CD14-positive monocyte (primary cell): ENCODE measurements at regions not wholly inside any gene's neighbourhood (a gene's known extent, or its start where the extent isn't known, plus 50 kb on each side); places are given as distances from the start of the nearest gene placed in this dataset.

Experiments used
- DNase-seq, 3 donors: peaks; one replicate each; pipeline ENCODE4 v3.0.0-alpha.2; 2011 to 2022
- H2AFZ ChIP-seq: 2 replicates; pipeline ENCODE4 v1.6.0; 2012; ENCODE audit warnings: mild to moderate bottlenecking, low read depth, low read length, inconsistent platforms; ENCODE audit not compliant: insufficient read depth, poor library complexity, severe bottlenecking
- H3K27ac ChIP-seq, 2 donors: 1 replicate in 1 of 2; 2 replicates in 1 of 2; pipeline ENCODE4 v1.5.1; 2012 to 2013; ENCODE audit warnings: low read length in 2 of 2, control low read depth in 1 of 2, inconsistent platforms in 1 of 2, low read depth in 1 of 2, mild to moderate bottlenecking in 1 of 2
- H3K27me3 ChIP-seq, 2 donors: one replicate each; pipeline versions ENCODE4 v1.6.0 to v1.6.1; 2011 to 2013; ENCODE audit warnings: low read length in 2 of 2; ENCODE audit not compliant: control insufficient read depth in 2 of 2, insufficient read depth in 2 of 2
- H3K36me3 ChIP-seq, 2 donors: replicated peaks in 1 of 2; 1 replicate in 1 of 2; 2 replicates in 1 of 2; pipeline versions ENCODE4 v1.5.1 to v1.6.1; 2012 to 2013; ENCODE audit warnings: low read length in 2 of 2, control low read depth in 1 of 2, inconsistent platforms in 1 of 2, mild to moderate bottlenecking in 1 of 2; ENCODE audit not compliant: insufficient read depth in 2 of 2, control insufficient read depth in 1 of 2
- H3K4me1 ChIP-seq, 2 donors: 1 replicate in 1 of 2; 2 replicates in 1 of 2; pipeline versions ENCODE4 v1.5.1 to v1.6.1; 2012 to 2013; ENCODE audit warnings: low read length in 2 of 2, control low read depth in 1 of 2, inconsistent platforms in 1 of 2, mild to moderate bottlenecking in 1 of 2, moderate library complexity in 1 of 2; ENCODE audit not compliant: insufficient read depth in 2 of 2, control insufficient read depth in 1 of 2
- H3K4me2 ChIP-seq: replicated peaks from 2 replicates; pipeline ENCODE3; 2012; ENCODE audit warnings: low read length, moderate library complexity, mild to moderate bottlenecking; ENCODE audit not compliant: poor library complexity, severe bottlenecking; ENCODE audit errors: extremely low read depth
- H3K4me3 ChIP-seq, 3 experiments: fragments of 200-600 bp in 1 of 3; sonication (generic) in 1 of 3; replicated peaks in 1 of 3; 1 replicate in 2 of 3; 2 replicates in 1 of 3; pipeline ENCODE4 v1.5.1; 2011 to 2013; ENCODE audit warnings: low read length in 3 of 3, mild to moderate bottlenecking in 3 of 3, control low read depth in 2 of 3, low read depth in 2 of 3, inconsistent platforms in 1 of 3, moderate library complexity in 1 of 3
- H3K79me2 ChIP-seq: 2 replicates; pipeline ENCODE4 v1.6.0; 2012; ENCODE audit warnings: mild to moderate bottlenecking, control low read depth, inconsistent platforms, low read length, moderate library complexity; ENCODE audit not compliant: insufficient read depth
- H3K9ac ChIP-seq: 2 replicates; pipeline ENCODE4 v1.6.0; 2017; ENCODE audit warnings: low read length, mild to moderate bottlenecking; ENCODE audit not compliant: insufficient read depth, poor library complexity, severe bottlenecking
- H3K9me3 ChIP-seq, 2 donors: replicated peaks in 1 of 2; 1 replicate in 1 of 2; 2 replicates in 1 of 2; pipeline versions ENCODE4 v1.5.1 to v1.6.1; 2012 to 2013; ENCODE audit warnings: low read length in 2 of 2, control low read depth in 1 of 2; ENCODE audit not compliant: control insufficient read depth in 1 of 2, insufficient read depth in 1 of 2
- H4K20me1 ChIP-seq: 2 replicates; pipeline ENCODE4 v1.6.0; 2012; ENCODE audit warnings: mild to moderate bottlenecking, low read length, control low read depth, moderate library complexity; ENCODE audit not compliant: insufficient read depth
- H3K27ac Mint-ChIP-seq, 7 donors: one replicate each; pipeline ENCODE4 v1.8.0; 2020; ENCODE audit warnings: mild to moderate bottlenecking in 7 of 7, mixed read lengths in 7 of 7, moderate library complexity in 6 of 7, inconsistent platforms in 2 of 7
- H3K27me3 Mint-ChIP-seq, 3 donors: one replicate each; pipeline ENCODE4 v1.8.0; 2021 to 2022; ENCODE audit warnings: low read depth in 3 of 3, mild to moderate bottlenecking in 3 of 3, mixed read lengths in 3 of 3, moderate library complexity in 3 of 3, inconsistent platforms in 1 of 3
- H3K36me3 Mint-ChIP-seq, 2 donors: one replicate each; pipeline ENCODE4 v1.8.0; 2020; ENCODE audit warnings: mixed read lengths in 2 of 2, inconsistent platforms in 1 of 2, mild to moderate bottlenecking in 1 of 2
- H3K4me1 Mint-ChIP-seq: one replicate; pipeline ENCODE4 v1.8.0; 2020; ENCODE audit warnings: mild to moderate bottlenecking, mixed read lengths
- H3K4me3 Mint-ChIP-seq, 2 donors: one replicate each; pipeline ENCODE4 v1.8.0; 2020; ENCODE audit warnings: mild to moderate bottlenecking in 2 of 2, mixed read lengths in 2 of 2, moderate library complexity in 1 of 2
- H3K9me3 Mint-ChIP-seq, 7 donors: one replicate each; pipeline ENCODE4 v1.8.0; 2020 to 2022; ENCODE audit warnings: mixed read lengths in 7 of 7, mild to moderate bottlenecking in 6 of 7, moderate library complexity in 6 of 7, inconsistent platforms in 2 of 7
- CTCF ChIP-seq: fragments of 200-600 bp; IDR thresholded peaks from one replicate; pipeline ENCODE4 v1.8.0; 2022; ENCODE audit warnings: antibody characterized with exemption, mild to moderate bottlenecking
- WGBS: methylation state at CpG from one replicate; pipeline ENCODE4 v1.1.5; 2013; ENCODE audit warnings: missing lambda C conversion rate; ENCODE audit not compliant: insufficient coverage; 5-methylcytosine and 5-hydroxymethylcytosine counted together
- intact Hi-C, 2 donors: fragments of 100-400 bp; cut with micrococcal nuclease; formaldehyde crosslinking; loops; one replicate each; pipeline versions ENCODE4 v1.15.0 to v1.15.1; 2023

- H3K27me3 ChIP-seq, result no peaks in the 10 kb centered on the region
- H3K4me1 ChIP-seq, result no peaks in the 10 kb centered on the region
- no peaks in the 10 kb centered on the region for H4K20me1 ChIP-seq
- no peaks in the 10 kb centered on the region for H3K36me3 ChIP-seq
- no peak overlapping the region for H3K9ac ChIP-seq
- Mint-ChIP-seq H3K27me3 (no peaks in the 10 kb centered on the region), H3K9me3 (no peaks in the 10 kb centered on the region), H3K36me3 (no peaks in the 10 kb centered on the region), H3K4me3 (no peak overlapping the region), H3K27ac (no peak overlapping the region), H3K4me1 (no peaks in the 10 kb centered on the region)
- no peaks in the 10 kb centered on the region for H3K79me2 ChIP-seq
- DNase-seq, result no peak
- H3K4me3 ChIP-seq, result no peak overlapping the region
- no peak overlapping the region for H3K4me2 ChIP-seq
- no peak overlapping the region for H2AFZ ChIP-seq
- intact Hi-C loops, result no loop called here
- no peaks in the 10 kb centered on the region for H3K9me3 ChIP-seq
- no peak overlapping the region for H3K27ac ChIP-seq
- no peak for TF ChIP-seq CTCF
These were observed 203.9 kb downstream of the MDFIC start for GRCh38 chr7:115125750-115126149.

GRCh38 chr7:115125312-115125711 lies 203.4 kb downstream of the MDFIC start:
- Histone ChIP-seq H3K4me1 (no peaks in the 10 kb centered on the region), H3K79me2 (no peaks in the 10 kb centered on the region), H3K4me2 (no peak overlapping the region), H3K4me3 (no peak overlapping the region), H3K9me3 (no peaks in the 10 kb centered on the region), H2AFZ (no peak overlapping the region), H3K27ac (no peak overlapping the region), H3K36me3 (no peaks in the 10 kb centered on the region), H4K20me1 (no peaks in the 10 kb centered on the region), H3K27me3 (no peaks in the 10 kb centered on the region), H3K9ac (no peak overlapping the region)
- 96% methylated on average over 2 of the region's 3 CpGs for WGBS
- intact Hi-C loops, result no loop called here
- no peak for TF ChIP-seq CTCF
- Mint-ChIP-seq H3K4me1 (no peaks in the 10 kb centered on the region), H3K27me3 (no peaks in the 10 kb centered on the region), H3K4me3 (no peak overlapping the region), H3K36me3 (no peaks in the 10 kb centered on the region), H3K9me3 (no peaks in the 10 kb centered on the region), H3K27ac (no peak overlapping the region)
- no peak for DNase-seq
